ENCODE measurements at regions not wholly inside any gene's neighbourhood (a gene's known extent, or its start where the extent isn't known, plus 50 kb on each side); places are given as distances from the start of the nearest gene placed in this dataset.

GRCh38 chr6:18598551-18599264 lies 211.6 kb downstream of the RNF144B start:
- no peak overlapping the region for H3K4me3 ChIP-seq (ENCODE audit: low read depth, low read length)
- in situ Hi-C loops (cut with HindIII; ENCODE audit: low sequenced_read_pairs), result no loop called here
- DNase-seq (ENCODE audit: low read depth, low spot score), result no peak
- TF ChIP-seq CTCF (IDR thresholded peaks at IDR 0.05; ENCODE audit: low read depth, low read length), result no peak

- no peak overlapping the region for H3K4me3 ChIP-seq (ENCODE audit: low read depth, low read length)
- no peak for DNase-seq (ENCODE audit: low read depth, low spot score)
- in situ Hi-C loops (cut with HindIII; ENCODE audit: low sequenced_read_pairs), result no loop called here
- TF ChIP-seq CTCF (IDR thresholded peaks at IDR 0.05; ENCODE audit: low read depth, low read length), result no peak
Observed at GRCh38 chr6:18600255-18600654, 213.1 kb downstream of the RNF144B start.

- no peak for TF ChIP-seq CTCF (IDR thresholded peaks at IDR 0.05; ENCODE audit: low read depth, low read length)
- in situ Hi-C loops (cut with HindIII; ENCODE audit: low sequenced_read_pairs), result no loop called here
- H3K4me3 ChIP-seq (ENCODE audit: low read depth, low read length), result no peak overlapping the region
- DNase-seq (ENCODE audit: low read depth, low spot score), result no peak
Observed at GRCh38 chr6:18601516-18602020, 214.4 kb downstream of the RNF144B start.

- DNase-seq (ENCODE audit: low read depth, low spot score), result no peak
- in situ Hi-C loops (cut with HindIII; ENCODE audit: low sequenced_read_pairs), result no loop called here
- H3K4me3 ChIP-seq (ENCODE audit: low read depth, low read length), result no peak overlapping the region
- no peak for TF ChIP-seq CTCF (IDR thresholded peaks at IDR 0.05; ENCODE audit: low read depth, low read length)
Observed at GRCh38 chr6:18602931-18603330, 215.8 kb downstream of the RNF144B start.

GRCh38 chr6:18603361-18603760 lies 216.2 kb downstream of the RNF144B start:
- DNase-seq (ENCODE audit: low read depth, low spot score), result no peak
- TF ChIP-seq CTCF (IDR thresholded peaks at IDR 0.05; ENCODE audit: low read depth, low read length), result no peak
- in situ Hi-C loops (cut with HindIII; ENCODE audit: low sequenced_read_pairs), result no loop called here
- H3K4me3 ChIP-seq (ENCODE audit: low read depth, low read length), result no peak overlapping the region

GRCh38 chr6:18605841-18606240 lies 218.7 kb downstream of the RNF144B start:
- no peak for TF ChIP-seq CTCF (IDR thresholded peaks at IDR 0.05; ENCODE audit: low read depth, low read length)
- H3K4me3 ChIP-seq (ENCODE audit: low read depth, low read length), result no peak overlapping the region
- in situ Hi-C loops (cut with HindIII; ENCODE audit: low sequenced_read_pairs), result no loop called here
- no peak for DNase-seq (ENCODE audit: low read depth, low spot score)

All from astrocyte of the spinal cord (primary cell).